ENCODE measurements at regions not wholly inside any gene's neighbourhood (a gene's known extent, or its start where the extent isn't known, plus 50 kb on each side); places are given as distances from the start of the nearest gene placed in this dataset.

DNA sequence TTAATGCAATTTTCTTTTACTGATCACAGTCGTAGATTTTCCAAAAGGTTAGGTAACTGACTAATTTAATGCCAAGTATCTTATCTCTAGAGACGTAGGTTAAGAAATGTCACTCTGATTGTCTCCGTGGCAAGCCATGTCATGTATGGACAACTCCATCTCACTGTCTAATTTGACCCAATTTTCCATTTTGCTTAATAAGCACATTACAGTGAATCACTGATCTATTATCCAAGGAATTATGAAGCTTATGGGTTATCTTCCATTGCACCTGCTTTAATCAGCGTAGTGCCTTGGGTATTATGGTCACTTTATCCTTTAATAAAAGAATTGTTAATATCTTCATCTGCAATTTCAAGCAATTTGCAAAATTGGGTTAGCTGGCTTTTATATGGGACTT, 557.4 kb upstream of the ROBO2 start:
- H3K27ac ChIP-seq = no peak overlapping the region
- no peaks in the 10 kb centered on the region for H3K36me3 ChIP-seq
- intact Hi-C loops (cut with DNase I; ENCODE audit: low total_unique reads) (no loop called here), in situ Hi-C loops (cut with MboI; ENCODE audit: low sequenced_read_pairs in 4 of 4) (no loop called here)
- H3K4me3 ChIP-seq = no peak overlapping the region
- no peak for TF ChIP-seq POLR2A (IDR thresholded peaks at IDR 0.05)
- TF ChIP-seq, protein P1, sequence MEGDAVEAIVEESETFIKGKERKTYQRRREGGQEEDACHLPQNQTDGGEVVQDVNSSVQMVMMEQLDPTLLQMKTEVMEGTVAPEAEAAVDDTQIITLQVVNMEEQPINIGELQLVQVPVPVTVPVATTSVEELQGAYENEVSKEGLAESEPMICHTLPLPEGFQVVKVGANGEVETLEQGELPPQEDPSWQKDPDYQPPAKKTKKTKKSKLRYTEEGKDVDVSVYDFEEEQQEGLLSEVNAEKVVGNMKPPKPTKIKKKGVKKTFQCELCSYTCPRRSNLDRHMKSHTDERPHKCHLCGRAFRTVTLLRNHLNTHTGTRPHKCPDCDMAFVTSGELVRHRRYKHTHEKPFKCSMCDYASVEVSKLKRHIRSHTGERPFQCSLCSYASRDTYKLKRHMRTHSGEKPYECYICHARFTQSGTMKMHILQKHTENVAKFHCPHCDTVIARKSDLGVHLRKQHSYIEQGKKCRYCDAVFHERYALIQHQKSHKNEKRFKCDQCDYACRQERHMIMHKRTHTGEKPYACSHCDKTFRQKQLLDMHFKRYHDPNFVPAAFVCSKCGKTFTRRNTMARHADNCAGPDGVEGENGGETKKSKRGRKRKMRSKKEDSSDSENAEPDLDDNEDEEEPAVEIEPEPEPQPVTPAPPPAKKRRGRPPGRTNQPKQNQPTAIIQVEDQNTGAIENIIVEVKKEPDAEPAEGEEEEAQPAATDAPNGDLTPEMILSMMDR (IDR thresholded peaks at IDR 0.05 in 4 of 5, conservative IDR thresholded peaks at IDR 0.05 in 1 of 5) = no peak
- DNase-seq (no peak), ATAC-seq (no peak)
- H3K9me3 ChIP-seq = no peaks in the 10 kb centered on the region
- no peaks in the 10 kb centered on the region for H3K27me3 ChIP-seq
- H3K4me1 ChIP-seq = no peaks in the 10 kb centered on the region

GRCh38 chr3:76487446-76487845, 552.5 kb upstream of the ROBO2 start:
- ATAC-seq = no peak
- Histone ChIP-seq H3K27ac (no peak overlapping the region), H3K27me3 (no peaks in the 10 kb centered on the region), H3K36me3 (no peaks in the 10 kb centered on the region), H3K4me3 (no peak overlapping the region), H3K9me3 (no peaks in the 10 kb centered on the region), H3K4me1 (no peaks in the 10 kb centered on the region)
- in situ Hi-C loops (cut with MboI; ENCODE audit: low sequenced_read_pairs in 4 of 4) = no loop called here
- no peak for DNase-seq
- no peak for TF ChIP-seq POLR2A (IDR thresholded peaks at IDR 0.05)
- intact Hi-C loops (cut with DNase I; ENCODE audit: low total_unique reads) = no loop called here

GRCh38 chr3:76490064-76490463, 549.8 kb upstream of the ROBO2 start:
- DNase-seq (no peak), ATAC-seq (no peak)
- Histone ChIP-seq H3K4me1 (no peaks in the 10 kb centered on the region), H3K27ac (no peak overlapping the region), H3K36me3 (no peaks in the 10 kb centered on the region), H3K9me3 (no peaks in the 10 kb centered on the region), H3K4me3 (no peak overlapping the region), H3K27me3 (no peaks in the 10 kb centered on the region)
- intact Hi-C loops (cut with DNase I; ENCODE audit: low total_unique reads) = no loop called here
- in situ Hi-C loops (cut with MboI; ENCODE audit: low sequenced_read_pairs in 4 of 4) = no loop called here
- no peak for TF ChIP-seq POLR2A (IDR thresholded peaks at IDR 0.05)
- TF ChIP-seq, protein P1 (IDR thresholded peaks at IDR 0.05 in 4 of 5, conservative IDR thresholded peaks at IDR 0.05 in 1 of 5) = no peak

DNA sequence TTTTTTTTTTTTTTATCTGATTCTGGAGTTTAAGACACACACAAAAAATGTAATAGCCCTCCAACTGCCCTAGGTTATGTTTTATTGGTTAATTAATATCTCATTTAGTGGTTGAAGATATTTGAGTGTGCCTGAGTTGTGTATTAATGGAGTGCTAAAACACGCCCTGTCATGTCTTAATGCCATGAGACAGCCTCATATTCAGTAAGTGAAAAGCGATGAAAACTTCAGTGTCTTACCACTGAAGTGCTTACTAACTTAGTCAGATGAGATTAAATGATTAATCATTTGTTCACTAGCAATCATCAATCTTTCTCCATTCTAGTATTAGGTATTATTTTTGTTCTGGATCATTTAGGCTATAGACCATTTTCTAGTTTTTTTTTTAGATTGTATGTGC, 544.7 kb upstream of the ROBO2 start:
- no peak for DNase-seq
- Histone ChIP-seq H3K4me1 (no peaks in the 10 kb centered on the region), H3K9me3 (no peaks in the 10 kb centered on the region), H3K27ac (no peak overlapping the region), H3K27me3 (no peaks in the 10 kb centered on the region), H3K36me3 (no peaks in the 10 kb centered on the region), H3K4me3 (no peak overlapping the region)
- no peak for ATAC-seq
- TF ChIP-seq, protein P1 (IDR thresholded peaks at IDR 0.05 in 4 of 5, conservative IDR thresholded peaks at IDR 0.05 in 1 of 5) = no peak
- no peak for TF ChIP-seq POLR2A (IDR thresholded peaks at IDR 0.05)
- intact Hi-C loops (cut with DNase I; ENCODE audit: low total_unique reads) (no loop called here), in situ Hi-C loops (cut with MboI; ENCODE audit: low sequenced_read_pairs in 4 of 4) (no loop called here)

DNA sequence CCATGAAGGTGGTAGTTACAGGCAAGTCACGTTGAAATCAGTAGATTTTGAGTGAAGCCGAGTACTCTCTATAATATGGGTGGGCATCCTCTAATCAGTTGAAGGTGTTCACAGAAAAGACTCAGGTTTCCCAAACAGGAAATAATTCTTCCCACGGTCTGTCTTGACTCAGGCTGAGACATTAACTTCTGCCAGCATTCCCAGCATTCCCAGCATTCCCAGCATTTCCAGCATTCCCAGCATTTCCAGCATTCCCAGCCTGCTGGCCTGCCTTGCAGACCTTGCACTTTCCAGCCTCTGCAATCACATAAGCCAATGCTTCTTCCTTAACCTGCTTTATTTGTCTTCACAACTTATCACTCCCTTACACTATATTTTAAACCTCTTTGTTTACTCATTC, 542.3 kb upstream of the ROBO2 start:
- no peak for TF ChIP-seq POLR2A (IDR thresholded peaks at IDR 0.05)
- TF ChIP-seq, protein P1 (IDR thresholded peaks at IDR 0.05 in 4 of 5, conservative IDR thresholded peaks at IDR 0.05 in 1 of 5) = no peak
- no peaks in the 10 kb centered on the region for H3K27me3 ChIP-seq
- in situ Hi-C loops (cut with MboI; ENCODE audit: low sequenced_read_pairs in 4 of 4) = no loop called here

More for the DNA sequence above, 542.3 kb upstream of the ROBO2 start:
- intact Hi-C loops (cut with DNase I; ENCODE audit: low total_unique reads) = no loop called here
- no peak for DNase-seq
- H3K4me1 ChIP-seq = no peaks in the 10 kb centered on the region
- H3K36me3 ChIP-seq = no peaks in the 10 kb centered on the region
- no peak for ATAC-seq
- no peak overlapping the region for H3K4me3 ChIP-seq
- no peak overlapping the region for H3K27ac ChIP-seq
- no peaks in the 10 kb centered on the region for H3K9me3 ChIP-seq
